ENCODE measurements at regions not wholly inside any gene's neighbourhood (a gene's known extent, or its start where the extent isn't known, plus 50 kb on each side); places are given as distances from the start of the nearest gene placed in this dataset.

DNA sequence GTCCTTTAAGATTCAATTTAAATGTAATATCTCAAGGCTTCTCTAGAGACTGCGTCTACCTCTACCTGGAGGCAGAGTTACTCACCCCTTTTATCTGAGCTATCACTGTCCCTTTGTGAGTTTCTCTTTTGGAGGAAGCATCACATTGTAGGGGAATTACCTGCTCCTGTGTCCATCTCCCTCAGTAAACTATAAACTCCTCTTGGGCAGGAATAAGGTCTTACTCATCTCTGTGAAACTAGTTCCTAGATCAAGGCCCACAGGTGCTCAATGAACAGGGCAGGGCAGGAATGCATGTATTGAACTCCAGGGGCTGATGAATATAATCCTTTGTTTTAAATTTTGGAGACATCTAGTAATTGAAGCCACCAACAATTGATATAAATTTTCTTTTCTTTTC, 139.8 kb upstream of the ERCC6L2 start:
- no peak for TF ChIP-seq CTCF (conservative IDR thresholded peaks at IDR 0.05; ENCODE audit: low read depth, low read length)
- TF ChIP-seq EZH2 (IDR thresholded peaks at IDR 0.05; ENCODE audit: low read length, unreplicated experiment): no peak

Measured in PC-3 (cell line).